HG03571 (cell line): ENCODE measurements at regions not wholly inside any gene's neighbourhood (a gene's known extent, or its start where the extent isn't known, plus 50 kb on each side); places are given as distances from the start of the nearest gene placed in this dataset.

Source experiments
- ATAC-seq: cut with Tn5 transposase; IDR thresholded peaks from one replicate; pipeline ENCODE4 v1.9.1; 2021; ENCODE audit not compliant: unreplicated experiment

DNA sequence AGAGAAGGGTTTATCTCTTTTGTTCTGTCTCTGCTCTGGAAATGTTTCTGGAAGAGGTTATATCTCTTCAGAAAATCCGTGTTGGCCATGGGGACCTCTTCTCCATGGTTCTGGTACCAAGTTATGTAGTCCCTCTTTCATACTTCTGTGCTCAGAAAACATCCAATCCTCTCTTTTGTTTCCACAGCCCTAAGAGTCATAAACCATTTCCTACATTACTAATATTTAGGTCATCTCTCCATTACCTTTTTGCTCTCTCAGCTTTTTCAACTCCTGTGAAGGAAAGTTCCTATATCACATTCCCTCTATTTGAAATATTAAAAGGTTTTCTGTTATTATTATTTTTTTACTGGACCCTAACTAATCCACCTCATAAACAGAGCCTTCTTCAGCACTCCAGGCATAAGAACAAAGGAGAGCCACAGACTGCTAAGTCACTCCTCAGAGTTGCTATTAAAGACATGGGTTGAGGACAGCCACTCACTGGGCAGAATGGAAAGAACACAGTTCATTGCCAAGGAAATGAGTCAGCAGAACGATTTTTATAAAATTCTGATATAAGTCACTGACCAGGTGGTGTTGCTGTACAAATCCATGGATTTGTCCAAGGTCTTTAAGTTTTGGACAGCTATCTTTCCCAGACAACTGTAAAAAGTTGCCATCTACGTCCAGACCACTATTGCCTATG, 122.4 kb upstream of the NPY2R start:
- ATAC-seq, result no peak

DNA sequence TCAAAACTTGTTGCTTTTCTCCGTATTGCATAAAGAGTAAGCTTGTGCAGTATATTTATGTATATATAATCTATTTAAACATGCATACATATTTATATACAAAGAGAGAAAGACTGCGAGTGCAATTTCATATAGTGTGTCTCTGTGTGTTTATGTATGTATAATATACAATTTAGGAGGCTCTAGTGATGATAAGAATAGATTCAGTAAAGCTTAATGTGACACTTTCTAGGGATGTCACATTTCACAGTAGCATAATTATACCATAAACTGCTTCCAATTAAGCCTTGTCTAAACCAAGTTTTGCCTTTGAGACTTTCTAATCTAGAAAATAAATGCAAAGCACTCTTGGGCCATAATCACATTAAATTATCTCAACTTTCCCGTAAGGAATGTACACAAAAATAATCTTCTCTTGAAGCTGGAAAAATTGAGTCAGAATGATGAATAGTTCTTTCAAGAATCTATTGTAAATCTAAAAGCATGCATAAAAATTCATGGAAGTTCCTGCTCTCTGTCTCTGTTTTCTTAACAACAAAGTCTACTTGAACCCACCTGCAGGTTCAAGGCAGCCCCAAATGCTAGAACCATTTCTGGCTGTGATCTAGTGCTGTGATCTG, 114.1 kb upstream of the NPY2R start:
- ATAC-seq, result no peak

DNA sequence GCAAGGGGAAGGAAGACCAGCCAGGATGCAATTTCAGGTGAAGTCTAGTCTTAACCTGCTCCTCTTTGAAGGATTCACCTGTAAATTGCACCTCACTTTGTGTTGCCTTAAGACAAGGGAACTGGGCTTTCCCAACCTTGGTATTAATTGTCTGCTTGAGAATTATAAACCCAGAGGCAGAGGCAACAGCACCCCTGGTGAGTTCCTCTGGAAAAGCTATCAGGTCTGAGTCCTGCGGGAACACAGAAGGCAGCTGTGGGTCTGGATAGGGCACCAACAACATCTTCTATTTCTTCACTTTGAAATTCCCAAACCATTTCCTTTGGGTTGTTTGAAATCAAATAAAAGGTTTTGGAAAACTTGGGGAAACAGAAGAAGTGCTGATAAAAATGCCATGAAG, 109.2 kb upstream of the NPY2R start:
- no peak for ATAC-seq

GRCh38 chr4:155106629-155107028, 101.8 kb upstream of the NPY2R start:
- ATAC-seq, result no peak

- ATAC-seq, result no peak
Measured at GRCh38 chr4:155107059-155107458, 101.4 kb upstream of the NPY2R start.

GRCh38 chr4:155114790-155115189, 93.6 kb upstream of the NPY2R start:
- no peak for ATAC-seq

DNA sequence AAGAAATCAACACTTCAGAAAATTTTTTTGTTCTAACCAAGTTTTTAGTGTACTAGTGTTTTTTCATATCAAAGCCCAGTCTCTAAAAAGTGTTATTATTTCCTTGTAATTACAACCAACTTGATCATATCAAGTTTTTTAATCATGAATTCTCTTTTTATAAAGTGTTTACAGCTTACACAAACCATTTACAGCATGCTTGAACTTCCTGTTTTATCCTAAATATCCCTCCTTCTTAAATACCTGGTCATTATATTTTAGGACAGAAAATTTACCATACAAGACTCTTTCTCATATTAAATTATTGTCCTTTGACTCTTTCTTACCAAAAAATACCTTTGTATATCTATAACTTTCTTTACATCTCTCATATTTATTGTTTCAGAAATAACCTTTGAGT, 89.4 kb upstream of the NPY2R start:
- no peak for ATAC-seq

- ATAC-seq, result no peak
Measured at GRCh38 chr4:155120536-155120935, 87.9 kb upstream of the NPY2R start.

GRCh38 chr4:155122382-155122781, 86.1 kb upstream of the NPY2R start:
- no peak for ATAC-seq

- no peak for ATAC-seq
Measured at GRCh38 chr4:155134136-155134535, 74.3 kb upstream of the NPY2R start.

DNA sequence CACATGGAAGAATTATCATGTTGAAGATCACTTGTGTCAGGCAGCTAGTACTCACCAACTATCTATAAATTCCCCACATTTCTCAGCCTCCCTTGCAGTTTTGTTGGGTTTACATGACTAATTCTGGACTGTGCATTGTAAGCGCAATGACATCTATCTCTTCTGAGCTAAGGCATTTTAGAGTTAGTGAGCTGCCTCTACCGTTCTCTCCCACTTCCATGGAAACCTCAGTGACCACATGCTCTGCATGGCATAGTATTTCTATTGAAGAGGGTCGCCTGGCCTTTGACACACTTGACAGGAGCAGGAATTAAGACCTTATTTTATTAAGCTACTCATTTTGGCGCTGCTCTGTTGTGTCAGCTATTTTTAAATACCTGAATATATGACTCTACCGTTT, 67.5 kb upstream of the NPY2R start:
- no peak for ATAC-seq

GRCh38 chr4:155143512-155143911, 64.9 kb upstream of the NPY2R start:
- no peak for ATAC-seq
